GM21367 (cell line): ENCODE measurements at regions not wholly inside any gene's neighbourhood (a gene's known extent, or its start where the extent isn't known, plus 50 kb on each side); places are given as distances from the start of the nearest gene placed in this dataset.
"Not testable (repeated sequence)": the region's sequence is repeated elsewhere in the genome, so short reads cannot be mapped to it uniquely, and the experiment has no call there.

Source experiments
- ATAC-seq: cut with Tn5 transposase; IDR thresholded peaks from one replicate; pipeline ENCODE4 v1.9.1; 2021; ENCODE audit not compliant: unreplicated experiment

- not testable (repeated sequence) for ATAC-seq
Measured at GRCh38 chr2:83339942-83340341, 1119.1 kb downstream of the SUCLG1 start.

DNA sequence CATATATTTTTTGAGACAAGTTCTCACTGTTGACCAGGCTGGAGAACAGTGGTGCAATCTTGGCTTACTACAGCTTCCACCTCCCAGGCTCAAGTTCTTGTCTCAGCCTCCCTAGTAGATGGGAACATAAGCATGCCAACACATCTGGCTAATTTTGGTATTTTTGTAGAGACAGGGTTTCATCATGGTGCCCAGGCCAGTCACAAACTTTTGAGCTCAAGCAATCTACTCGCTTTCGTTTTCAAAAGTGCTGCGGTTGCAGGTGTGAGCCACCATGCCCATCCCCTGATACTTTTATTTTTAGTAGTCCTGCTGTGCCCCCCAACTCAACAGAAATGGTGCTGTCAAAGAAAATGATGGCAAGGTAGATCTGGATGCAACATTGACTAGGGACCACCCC lies 1127.3 kb downstream of the SUCLG1 start:
- no peak for ATAC-seq

DNA sequence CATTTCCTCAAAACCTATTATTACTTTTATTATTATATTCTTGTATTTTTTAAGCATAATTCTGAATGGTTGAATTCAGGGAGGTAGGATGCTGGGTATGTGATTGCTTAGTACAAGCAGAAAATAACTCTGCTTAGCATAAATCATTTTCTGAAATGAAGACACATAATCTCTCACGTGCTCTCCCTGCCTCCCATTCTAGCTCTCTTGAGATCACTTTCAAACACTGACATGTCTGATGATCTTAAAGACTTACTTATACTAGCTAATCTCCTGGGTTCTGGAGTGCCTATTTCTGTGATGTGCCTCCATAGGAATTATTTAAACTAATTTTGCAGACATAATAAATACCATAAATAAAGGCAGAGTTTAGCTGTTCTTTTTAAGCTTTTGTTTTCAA lies 1136.0 kb downstream of the SUCLG1 start:
- ATAC-seq, result no peak

DNA sequence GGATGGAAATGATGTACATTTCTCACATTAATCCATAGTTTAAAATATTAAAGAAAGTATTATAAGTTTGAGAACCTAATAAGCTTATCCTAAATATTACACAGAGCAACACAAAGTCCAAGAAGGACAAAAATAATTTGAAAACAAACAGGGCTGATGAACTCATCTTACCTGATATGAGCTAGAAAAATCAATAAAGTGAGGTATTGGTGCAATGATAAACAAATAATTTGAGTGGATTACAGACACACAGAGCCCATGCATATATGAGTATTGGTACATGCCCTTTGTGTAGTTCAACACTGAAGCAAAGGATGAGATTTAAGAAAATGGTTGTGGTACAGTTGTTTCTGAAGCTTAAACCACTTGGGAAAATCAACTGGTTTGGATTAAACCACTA lies 1139.0 kb downstream of the SUCLG1 start:
- ATAC-seq, result no peak

GRCh38 chr2:83305758-83306378 lies 1153.2 kb downstream of the SUCLG1 start:
- no peak for ATAC-seq

DNA sequence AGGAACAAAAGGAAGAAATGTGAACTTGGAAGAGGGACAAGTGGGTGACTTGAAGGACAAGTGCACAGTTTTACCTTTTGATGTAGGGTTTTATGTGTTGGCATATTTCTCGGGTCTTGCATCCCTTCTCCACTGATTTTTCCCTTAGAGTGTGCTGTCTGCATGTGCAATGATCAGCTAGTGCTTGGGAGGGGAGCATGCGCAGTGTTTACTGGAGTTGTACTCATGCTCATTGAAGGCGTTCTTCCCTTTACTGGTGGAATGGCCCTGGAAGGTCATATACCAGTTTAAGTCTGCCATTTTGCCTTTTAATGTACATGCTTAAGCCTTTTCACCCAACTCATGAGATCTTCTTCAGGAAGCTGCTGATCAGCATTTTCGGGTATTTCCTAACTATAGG lies 1168.0 kb downstream of the SUCLG1 start:
- ATAC-seq, result no peak

DNA sequence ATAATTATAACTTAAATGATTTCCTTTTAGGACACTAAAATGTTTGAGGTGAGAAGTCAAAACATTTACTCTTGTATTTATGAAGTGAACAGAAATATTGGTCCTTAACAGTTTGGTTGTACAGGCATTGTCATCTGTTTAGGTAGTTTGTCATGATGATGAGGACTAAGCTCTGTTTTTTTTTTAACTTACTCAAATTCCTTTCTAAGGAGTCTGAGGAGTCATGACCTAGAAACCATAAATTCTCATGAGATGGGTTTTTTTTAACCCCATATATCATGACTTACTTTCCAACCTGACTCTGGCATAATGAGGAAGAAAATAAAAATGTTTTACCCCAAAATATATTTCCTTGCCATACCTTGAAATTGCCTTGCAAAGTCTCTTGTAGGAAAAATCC lies 1176.2 kb downstream of the SUCLG1 start:
- ATAC-seq, result no peak

GRCh38 chr2:83282043-83282795 lies 1176.9 kb downstream of the SUCLG1 start:
- ATAC-seq, result no peak

GRCh38 chr2:83280391-83280790 lies 1178.7 kb downstream of the SUCLG1 start:
- ATAC-seq, result no peak

DNA sequence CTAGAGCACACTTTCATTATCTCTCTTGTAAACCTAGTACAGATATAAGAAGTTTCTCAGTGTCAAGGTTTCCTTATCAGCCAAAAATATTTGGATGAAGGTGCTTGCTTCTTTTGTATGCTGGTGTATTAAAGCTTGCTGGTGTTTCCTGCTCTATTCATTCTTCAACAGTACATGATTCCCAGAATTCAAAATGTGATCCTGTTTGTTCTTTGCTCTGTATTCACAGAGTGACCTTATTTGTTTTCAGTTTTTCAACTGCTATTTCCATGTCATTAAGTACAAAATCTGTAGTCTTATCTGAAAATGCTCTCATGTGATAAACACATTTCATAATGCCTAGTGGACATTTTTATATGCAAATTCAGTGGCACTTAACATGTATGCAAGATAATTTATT lies 1185.8 kb downstream of the SUCLG1 start:
- no peak for ATAC-seq

GRCh38 chr2:83261591-83262136 lies 1197.4 kb downstream of the SUCLG1 start:
- no peak for ATAC-seq

DNA sequence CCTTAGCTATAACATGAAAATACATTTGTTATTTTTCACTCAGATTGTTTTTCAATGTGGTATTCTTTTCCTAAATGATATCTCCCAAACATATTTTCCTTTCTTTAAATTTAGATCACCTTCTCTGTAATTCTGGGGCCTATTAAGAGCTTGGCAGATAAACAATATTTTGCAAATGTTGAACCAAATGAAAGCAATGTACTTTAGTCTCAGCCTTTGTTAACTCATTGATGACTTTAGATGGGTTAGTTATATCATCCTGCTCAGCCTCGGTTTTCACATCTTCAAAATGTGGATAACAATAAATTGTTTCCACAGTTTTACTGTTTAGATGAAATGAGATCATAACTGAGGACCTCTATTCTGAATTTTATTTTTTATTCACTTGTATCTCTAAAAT lies 1205.2 kb downstream of the SUCLG1 start:
- ATAC-seq, result no peak

DNA sequence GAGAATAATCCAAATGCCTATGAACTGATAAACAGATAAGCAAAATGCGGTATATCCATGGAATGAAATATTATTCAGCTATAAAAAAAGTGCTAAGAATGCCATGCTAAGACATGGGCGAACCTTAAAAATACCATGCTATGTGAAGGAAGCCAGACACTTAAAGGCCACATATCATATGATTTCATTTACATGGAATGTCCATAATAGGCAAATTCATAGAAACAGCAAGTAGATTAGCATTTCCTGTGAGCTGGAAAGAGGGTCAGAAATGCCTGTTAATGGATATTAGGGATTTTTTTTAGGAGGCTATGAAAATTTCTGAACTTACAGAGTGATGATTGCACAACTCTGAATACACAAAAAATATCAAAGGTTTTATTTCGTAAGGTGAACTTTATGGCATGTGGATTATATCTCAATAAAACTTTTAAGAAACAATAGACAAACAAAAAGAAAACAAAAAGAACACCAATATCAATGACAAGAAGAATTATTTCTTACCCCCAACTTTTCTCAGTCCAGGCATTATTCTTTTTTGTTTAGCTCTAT lies 1207.7 kb downstream of the SUCLG1 start:
- no peak for ATAC-seq

- ATAC-seq, result not testable (repeated sequence)
Measured at GRCh38 chr2:83245806-83246537, 1213.1 kb downstream of the SUCLG1 start.

- no peak for ATAC-seq
Measured at GRCh38 chr2:83240611-83241010, 1218.5 kb downstream of the SUCLG1 start.

- no peak for ATAC-seq
Measured at GRCh38 chr2:83238111-83238510, 1221.0 kb downstream of the SUCLG1 start.

DNA sequence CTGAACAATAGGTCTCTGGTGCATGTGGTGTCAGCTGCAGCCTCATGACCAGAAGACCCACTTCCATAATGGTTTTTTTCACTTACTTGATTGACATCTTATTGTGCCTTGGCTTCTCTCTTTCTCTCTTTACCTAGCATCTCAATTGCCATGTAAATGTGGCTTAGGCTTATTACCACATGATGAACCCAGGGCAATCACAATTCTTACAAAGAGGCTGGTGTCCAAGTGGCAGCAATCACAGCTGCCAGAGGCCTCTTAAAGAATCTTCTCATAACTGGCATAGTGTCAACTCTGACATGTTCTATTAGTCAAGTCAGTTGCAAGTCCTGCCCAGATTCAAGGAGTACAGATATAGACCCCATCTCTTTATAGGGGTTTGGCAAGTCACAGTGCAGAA lies 1224.8 kb downstream of the SUCLG1 start:
- no peak for ATAC-seq

GRCh38 chr2:83233781-83234180 lies 1225.3 kb downstream of the SUCLG1 start:
- no peak for ATAC-seq

DNA sequence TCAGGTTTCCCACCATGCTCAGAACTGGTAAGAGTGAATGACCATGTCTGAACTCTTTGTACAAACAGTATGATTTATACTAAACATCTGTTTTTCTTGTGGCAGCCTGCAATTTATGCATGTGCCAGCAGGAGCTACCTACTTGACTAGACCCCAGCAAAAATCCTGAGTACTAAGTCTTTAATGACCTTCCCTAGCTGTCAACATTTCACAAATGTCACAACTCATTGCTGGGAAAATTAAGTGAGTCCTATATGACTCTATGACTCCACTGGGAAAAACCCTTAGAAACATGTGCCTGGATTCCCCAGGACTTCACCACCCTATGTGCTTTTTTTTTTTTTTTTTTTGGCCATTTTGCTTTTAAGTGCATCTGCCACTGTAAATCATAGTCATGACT lies 1225.8 kb downstream of the SUCLG1 start:
- ATAC-seq, result no peak

GRCh38 chr2:83229443-83229842 lies 1229.6 kb downstream of the SUCLG1 start:
- ATAC-seq, result no peak

- no peak for ATAC-seq
Measured at GRCh38 chr2:83224591-83225200, 1234.4 kb downstream of the SUCLG1 start.
